GM21528 (cell line): ENCODE measurements at regions not wholly inside any gene's neighbourhood (a gene's known extent, or its start where the extent isn't known, plus 50 kb on each side); places are given as distances from the start of the nearest gene placed in this dataset.

ENCODE experiments used
- ATAC-seq: cut with Tn5 transposase; IDR thresholded peaks from one replicate; pipeline ENCODE4 v1.9.1; 2021; ENCODE audit warnings: mild to moderate bottlenecking, moderate library complexity; ENCODE audit not compliant: unreplicated experiment, low FRiP score

GRCh38 chrX:114332766-114333165 is 251.1 kb upstream of the HTR2C start:
- no peak for ATAC-seq

- ATAC-seq, result no peak
These were observed 249.4 kb upstream of the HTR2C start for GRCh38 chrX:114334473-114334982.

GRCh38 chrX:114338870-114339269 is 245.0 kb upstream of the HTR2C start:
- ATAC-seq, result no peak

GRCh38 chrX:114344756-114345349 is 239.0 kb upstream of the HTR2C start:
- ATAC-seq, result peak; percentile 72

GRCh38 chrX:114361076-114361725 is 222.7 kb upstream of the HTR2C start:
- ATAC-seq, result no peak

GRCh38 chrX:114363346-114363745 is 220.5 kb upstream of the HTR2C start:
- ATAC-seq, result no peak

- ATAC-seq, result no peak
These were observed 218.6 kb upstream of the HTR2C start for GRCh38 chrX:114365065-114365834.

- ATAC-seq, result no peak
These were observed 210.9 kb upstream of the HTR2C start for GRCh38 chrX:114372937-114373336.

GRCh38 chrX:114390251-114390796 is 193.6 kb upstream of the HTR2C start:
- ATAC-seq, result no peak
